CD4-positive, CD25-positive, alpha-beta regulatory T cell (primary cell): ENCODE measurements at regions not wholly inside any gene's neighbourhood (a gene's known extent, or its start where the extent isn't known, plus 50 kb on each side); places are given as distances from the start of the nearest gene placed in this dataset.
A peak's percentile ranks its signal among the peaks of the same experiment; 100 is the strongest.

Source experiments
- ATAC-seq, 2 donors: fragments of 150-1000 bp; cut with Tn5 transposase; one replicate each; pipeline ENCODE4 v1.10.0; 2021; ENCODE audit warnings: low read depth in 2 of 2, moderate number of reproducible peaks in 2 of 2, moderate library complexity in 1 of 2
- DNase-seq, 3 donors: peaks; one replicate each; pipeline versions ENCODE4 v3.0.0 to v3.0.0-alpha.2; 2012 to 2022; ENCODE audit warnings: mixed read lengths in 1 of 3
- H3K27ac ChIP-seq: one replicate; pipeline ENCODE4 v1.7.0; 2013; ENCODE audit warnings: mild to moderate bottlenecking, low read length; ENCODE audit not compliant: insufficient read depth, poor library complexity, severe bottlenecking
- H3K27me3 ChIP-seq: one replicate; pipeline ENCODE4 v1.7.0; 2013; ENCODE audit warnings: low read length; ENCODE audit not compliant: control insufficient read depth, insufficient read depth
- H3K36me3 ChIP-seq: one replicate; pipeline ENCODE4 v1.7.0; 2013; ENCODE audit warnings: mild to moderate bottlenecking, low read length, moderate library complexity; ENCODE audit not compliant: control insufficient read depth, insufficient read depth
- H3K4me1 ChIP-seq: 2 replicates; pipeline ENCODE4 v1.7.0; 2013; ENCODE audit warnings: mild to moderate bottlenecking, low read length; ENCODE audit not compliant: insufficient read depth, control insufficient read depth, poor library complexity, severe bottlenecking
- H3K4me3 ChIP-seq: one replicate; pipeline ENCODE4 v1.7.0; 2013; ENCODE audit warnings: low read depth, mild to moderate bottlenecking, low read length, moderate library complexity
- H3K9me3 ChIP-seq, 2 experiments: 1 replicate in 1 of 2; 2 replicates in 1 of 2; pipeline ENCODE4 v1.7.0; 2013; ENCODE audit warnings: low read length in 2 of 2, mild to moderate bottlenecking in 1 of 2, moderate library complexity in 1 of 2; ENCODE audit not compliant: control insufficient read depth in 2 of 2
- H3K27ac Mint-ChIP-seq, 3 donors: one replicate each; pipeline ENCODE4 v1.8.0; 2020 to 2022; ENCODE audit warnings: mild to moderate bottlenecking in 3 of 3, mixed read lengths in 3 of 3, moderate library complexity in 2 of 3
- H3K27me3 Mint-ChIP-seq: one replicate; pipeline ENCODE4 v1.8.0; 2022; ENCODE audit warnings: mild to moderate bottlenecking, mixed read lengths
- H3K36me3 Mint-ChIP-seq: one replicate; pipeline ENCODE4 v1.8.0; 2020; ENCODE audit warnings: mixed read lengths
- H3K4me1 Mint-ChIP-seq, 4 donors: one replicate each; pipeline ENCODE4 v1.8.0; 2020 to 2022; ENCODE audit warnings: mixed read lengths in 4 of 4, mild to moderate bottlenecking in 1 of 4
- H3K4me3 Mint-ChIP-seq, 4 donors: one replicate each; pipeline ENCODE4 v1.8.0; 2020 to 2022; ENCODE audit warnings: mild to moderate bottlenecking in 4 of 4, mixed read lengths in 4 of 4, moderate library complexity in 3 of 4
- H3K9me3 Mint-ChIP-seq, 7 donors: one replicate each; pipeline ENCODE4 v1.8.0; 2020 to 2022; ENCODE audit warnings: mixed read lengths in 7 of 7, mild to moderate bottlenecking in 3 of 7, moderate library complexity in 2 of 7

GRCh38 chr3:174424656-174425055 is 434.5 kb upstream of the NAALADL2 start:
- Mint-ChIP-seq H3K27ac (no peak overlapping the region), H3K27me3 (no peaks in the 10 kb centered on the region), H3K9me3 (peaks cover 0 to 8% (median 3%) of the 10 kb centered on the region in 7 donors), H3K4me1 (no peaks in the 10 kb centered on the region), H3K36me3 (no peaks in the 10 kb centered on the region), H3K4me3 (no peak overlapping the region)
- DNase-seq = no peak
- H3K27me3 ChIP-seq = no peaks in the 10 kb centered on the region
- no peaks in the 10 kb centered on the region for H3K9me3 ChIP-seq
- H3K4me3 ChIP-seq = no peak overlapping the region
- H3K4me1 ChIP-seq = no peaks in the 10 kb centered on the region
- no peak for ATAC-seq
- no peak overlapping the region for H3K27ac ChIP-seq
- H3K36me3 ChIP-seq = no peaks in the 10 kb centered on the region

DNA sequence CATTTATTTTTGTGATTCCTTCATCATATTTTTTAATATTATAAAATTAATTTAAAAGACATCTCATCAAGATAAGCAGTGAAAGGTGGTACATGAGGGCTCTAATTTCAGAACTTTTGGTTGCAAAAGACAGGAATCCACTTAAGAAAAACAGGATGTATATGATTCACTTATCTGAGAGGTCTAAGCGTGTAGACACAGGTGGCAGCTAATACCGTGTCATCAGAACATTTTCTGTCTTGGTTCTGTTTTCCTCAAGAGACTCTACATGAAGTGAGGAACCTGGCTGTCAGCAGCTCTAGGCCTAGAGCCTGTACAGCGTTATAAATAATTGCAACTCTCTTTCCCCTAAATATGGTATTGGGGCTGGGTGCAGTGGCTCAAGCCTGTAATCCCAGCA is 433.7 kb upstream of the NAALADL2 start:
- ATAC-seq (no peak), DNase-seq (no peak)
- H3K9me3 Mint-ChIP-seq = peaks cover 0 to 6% (median 0%) of the 10 kb centered on the region in 7 donors
- H3K27me3 Mint-ChIP-seq = no peaks in the 10 kb centered on the region
- Histone ChIP-seq H3K4me3 (no peak overlapping the region), H3K27me3 (no peaks in the 10 kb centered on the region), H3K36me3 (no peaks in the 10 kb centered on the region), H3K4me1 (no peaks in the 10 kb centered on the region), H3K9me3 (no peaks in the 10 kb centered on the region), H3K27ac (no peak overlapping the region)
- H3K4me1 Mint-ChIP-seq = no peaks in the 10 kb centered on the region
- no peaks in the 10 kb centered on the region for H3K36me3 Mint-ChIP-seq
- H3K4me3 Mint-ChIP-seq = no peak overlapping the region
- no peak overlapping the region for H3K27ac Mint-ChIP-seq

- Mint-ChIP-seq H3K27ac (no peak overlapping the region), H3K36me3 (no peaks in the 10 kb centered on the region), H3K9me3 (peaks cover 0 to 5% (median 0%) of the 10 kb centered on the region in 7 donors), H3K27me3 (no peaks in the 10 kb centered on the region), H3K4me1 (no peaks in the 10 kb centered on the region), H3K4me3 (no peak overlapping the region)
- Histone ChIP-seq H3K9me3 (no peaks in the 10 kb centered on the region), H3K4me1 (no peaks in the 10 kb centered on the region), H3K27me3 (no peaks in the 10 kb centered on the region), H3K36me3 (no peaks in the 10 kb centered on the region), H3K27ac (no peak overlapping the region), H3K4me3 (no peak overlapping the region)
- ATAC-seq = no peak
- no peak for DNase-seq
Observed at GRCh38 chr3:174430986-174431385, 428.1 kb upstream of the NAALADL2 start.

- Mint-ChIP-seq H3K36me3 (no peaks in the 10 kb centered on the region), H3K4me1 (no peaks in the 10 kb centered on the region), H3K9me3 (peaks cover 0 to 5% (median 2%) of the 10 kb centered on the region in 7 donors), H3K4me3 (no peak overlapping the region), H3K27ac (no peak overlapping the region), H3K27me3 (no peaks in the 10 kb centered on the region)
- Histone ChIP-seq H3K36me3 (no peaks in the 10 kb centered on the region), H3K27me3 (no peaks in the 10 kb centered on the region), H3K9me3 (no peaks in the 10 kb centered on the region), H3K4me3 (no peak overlapping the region), H3K27ac (no peak overlapping the region), H3K4me1 (no peaks in the 10 kb centered on the region)
- DNase-seq (no peak), ATAC-seq (no peak)
Observed at GRCh38 chr3:174431717-174432116, 427.4 kb upstream of the NAALADL2 start.

DNA sequence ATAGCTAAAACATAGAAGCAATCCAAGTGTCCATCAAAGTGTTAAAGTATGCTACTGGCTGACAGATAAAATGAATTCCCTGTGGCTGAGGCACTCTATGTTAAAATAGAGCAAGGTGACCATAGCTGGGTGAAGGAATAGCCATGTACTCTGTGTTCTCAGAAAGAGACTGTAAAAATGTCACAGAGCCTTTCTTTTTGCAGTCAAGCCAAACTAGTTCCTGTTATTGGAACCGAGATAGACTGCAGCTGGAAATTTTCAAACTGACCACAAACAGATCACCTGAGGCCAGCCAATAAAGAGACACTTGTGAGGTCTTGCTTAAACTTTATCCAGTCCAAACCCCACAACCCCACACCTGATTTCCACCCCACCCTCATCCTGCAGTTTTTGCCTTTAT is 422.8 kb upstream of the NAALADL2 start:
- no peaks in the 10 kb centered on the region for H3K36me3 ChIP-seq
- H3K27me3 ChIP-seq = peaks cover 2% of the 10 kb centered on the region
- no peak for DNase-seq
- no peak overlapping the region for H3K27ac Mint-ChIP-seq
- no peak overlapping the region for H3K27ac ChIP-seq
- peaks cover 0 to 5% (median 3%) of the 10 kb centered on the region in 7 donors for H3K9me3 Mint-ChIP-seq
- no peaks in the 10 kb centered on the region for H3K9me3 ChIP-seq
- H3K36me3 Mint-ChIP-seq = no peaks in the 10 kb centered on the region
- H3K27me3 Mint-ChIP-seq = peaks cover 15% of the 10 kb centered on the region
- H3K4me3 Mint-ChIP-seq = no peak overlapping the region
- ATAC-seq = no peak
- H3K4me3 ChIP-seq = no peak overlapping the region
- H3K4me1 ChIP-seq = no peaks in the 10 kb centered on the region
- peaks cover 0 to 6% (median under 1%) of the 10 kb centered on the region in 4 donors for H3K4me1 Mint-ChIP-seq

DNA sequence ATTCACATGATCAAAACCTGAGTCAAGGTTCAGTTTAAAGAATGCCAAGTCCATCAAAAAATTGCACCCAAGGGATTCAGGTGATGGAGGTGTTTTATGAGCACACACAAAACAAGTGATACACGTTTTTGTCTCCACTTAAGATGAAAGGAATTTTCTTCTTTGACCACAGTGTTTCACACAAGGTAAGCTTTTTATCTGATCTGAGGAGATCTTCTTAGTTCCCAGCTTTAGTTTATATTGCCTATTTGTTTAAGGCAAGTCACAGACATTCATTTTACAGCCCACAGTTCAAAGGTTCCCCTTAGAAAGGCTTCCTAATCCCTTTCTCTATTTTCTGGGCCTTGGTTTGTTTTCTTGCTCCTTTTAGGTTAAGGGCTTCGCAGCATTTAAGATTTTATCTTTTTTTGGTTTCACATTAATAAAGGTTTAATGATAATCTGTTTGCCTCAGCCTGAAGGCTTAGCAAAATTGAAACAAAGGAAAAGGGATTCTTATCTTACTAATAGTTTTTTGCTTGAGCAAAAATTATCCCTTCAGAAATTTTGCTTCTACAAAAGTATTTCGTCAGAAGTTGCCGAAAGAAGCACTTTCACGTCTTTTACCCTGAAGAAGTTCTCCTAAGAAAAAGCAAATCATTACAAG is 420.5 kb upstream of the NAALADL2 start:
- H3K9me3 ChIP-seq = no peaks in the 10 kb centered on the region
- no peak overlapping the region for H3K27ac ChIP-seq
- peaks cover 13% of the 10 kb centered on the region for H3K27me3 ChIP-seq
- H3K36me3 Mint-ChIP-seq = no peaks in the 10 kb centered on the region
- peaks cover 15% of the 10 kb centered on the region for H3K27me3 Mint-ChIP-seq
- H3K4me1 ChIP-seq = no peaks in the 10 kb centered on the region
- H3K36me3 ChIP-seq = no peaks in the 10 kb centered on the region
- peaks cover 0 to 6% (median 4%) of the 10 kb centered on the region in 4 donors for H3K4me1 Mint-ChIP-seq
- no peak for DNase-seq
- H3K4me3 ChIP-seq = no peak overlapping the region
- H3K4me3 Mint-ChIP-seq = peak overlapping the region in 1 of 4 donors; percentile 32
- peaks cover 0 to 5% (median 3%) of the 10 kb centered on the region in 7 donors for H3K9me3 Mint-ChIP-seq
- no peak overlapping the region for H3K27ac Mint-ChIP-seq
- no peak for ATAC-seq

GRCh38 chr3:174439331-174440252 is 419.5 kb upstream of the NAALADL2 start:
- H3K4me3 Mint-ChIP-seq = peak overlapping the region in 3 of 4 donors; percentile 42 to 54 (median 45)
- DNase-seq (no peak), ATAC-seq (no peak)
- H3K27ac Mint-ChIP-seq = no peak overlapping the region
- Histone ChIP-seq H3K36me3 (no peaks in the 10 kb centered on the region), H3K27ac (no peak overlapping the region), H3K9me3 (no peaks in the 10 kb centered on the region), H3K4me1 (no peaks in the 10 kb centered on the region), H3K4me3 (no peak overlapping the region), H3K27me3 (peaks cover 13% of the 10 kb centered on the region)
- H3K27me3 Mint-ChIP-seq = peaks cover 15% of the 10 kb centered on the region
- no peaks in the 10 kb centered on the region for H3K36me3 Mint-ChIP-seq
- H3K4me1 Mint-ChIP-seq = peaks cover 0 to 6% (median 4%) of the 10 kb centered on the region in 4 donors
- peaks cover 0 to 5% (median 3%) of the 10 kb centered on the region in 7 donors for H3K9me3 Mint-ChIP-seq
